DLD1 (cell line): ENCODE measurements at regions not wholly inside any gene's neighbourhood (a gene's known extent, or its start where the extent isn't known, plus 50 kb on each side); places are given as distances from the start of the nearest gene placed in this dataset.

Experiments used
- in situ Hi-C: cut with HindIII; loops from 2 replicates; pipeline ENCODE4 v1.10.0; 2017; ENCODE audit warnings: low sequenced_read_pairs

- in situ Hi-C loops = no loop called here
These were observed 186.7 kb downstream of the ARL4C start for GRCh38 chr2:234310166-234310565.

- in situ Hi-C loops = no loop called here
These were observed 187.4 kb downstream of the ARL4C start for GRCh38 chr2:234309431-234309830.

- in situ Hi-C loops = no loop called here
These were observed 188.1 kb downstream of the ARL4C start for GRCh38 chr2:234308813-234309195.

- in situ Hi-C loops = no loop called here
These were observed 188.6 kb downstream of the ARL4C start for GRCh38 chr2:234308073-234308812.

GRCh38 chr2:234307322-234307961 lies 189.4 kb downstream of the ARL4C start:
- in situ Hi-C loops = no loop called here

GRCh38 chr2:234306426-234307173 lies 190.3 kb downstream of the ARL4C start:
- in situ Hi-C loops = no loop called here

GRCh38 chr2:234305846-234306245 lies 191.0 kb downstream of the ARL4C start:
- in situ Hi-C loops = no loop called here

GRCh38 chr2:234304950-234305349 lies 191.9 kb downstream of the ARL4C start:
- in situ Hi-C loops = no loop called here

- in situ Hi-C loops = no loop called here
These were observed 194.3 kb downstream of the ARL4C start for GRCh38 chr2:234302664-234302991.

- in situ Hi-C loops = no loop called here
These were observed 195.7 kb downstream of the ARL4C start for GRCh38 chr2:234300932-234301823.

- in situ Hi-C loops = no loop called here
These were observed 196.4 kb downstream of the ARL4C start for GRCh38 chr2:234300391-234300925.

- in situ Hi-C loops = loop anchor here (10.0 kb wide), 1 partner anchor 206 kb away; no protein-coding TSS in a partner anchor
These were observed 198.0 kb downstream of the ARL4C start for GRCh38 chr2:234298918-234299317.

- in situ Hi-C loops = loop anchor here (10.0 kb wide), 1 partner anchor 208 kb away; no protein-coding TSS in a partner anchor
These were observed 199.9 kb downstream of the ARL4C start for GRCh38 chr2:234296991-234297390.

GRCh38 chr2:234293973-234294372 lies 202.9 kb downstream of the ARL4C start:
- in situ Hi-C loops = loop anchor here (10.0 kb wide), 1 partner anchor 211 kb away; no protein-coding TSS in a partner anchor

- in situ Hi-C loops = loop anchor here (10.0 kb wide), 1 partner anchor 212 kb away; no protein-coding TSS in a partner anchor
These were observed 204.0 kb downstream of the ARL4C start for GRCh38 chr2:234292962-234293243.

- in situ Hi-C loops = loop anchor here (10.0 kb wide), 1 partner anchor 212 kb away; no protein-coding TSS in a partner anchor
These were observed 204.5 kb downstream of the ARL4C start for GRCh38 chr2:234292205-234292961.

- in situ Hi-C loops = loop anchor here (10.0 kb wide), 1 partner anchor 213 kb away; no protein-coding TSS in a partner anchor
These were observed 205.1 kb downstream of the ARL4C start for GRCh38 chr2:234291765-234292204.

- in situ Hi-C loops = loop anchor here (10.0 kb wide), 1 partner anchor 214 kb away; no protein-coding TSS in a partner anchor
These were observed 206.2 kb downstream of the ARL4C start for GRCh38 chr2:234290671-234291070.

GRCh38 chr2:234289834-234290590 lies 206.9 kb downstream of the ARL4C start:
- in situ Hi-C loops = loop anchor here (10.0 kb wide), 1 partner anchor 215 kb away; no protein-coding TSS in a partner anchor
